Neural cell (in vitro differentiated cells): ENCODE measurements at regions not wholly inside any gene's neighbourhood (a gene's known extent, or its start where the extent isn't known, plus 50 kb on each side); places are given as distances from the start of the nearest gene placed in this dataset.

ENCODE experiments used
- EP300 ChIP-seq: fragments of 450-650 bp; conservative IDR thresholded peaks from 2 replicates; pipeline ENCODE4 v1.6.1; 2014; ENCODE audit warnings: antibody characterized with exemption, mild to moderate bottlenecking, moderate library complexity; ENCODE audit not compliant: poor library complexity, severe bottlenecking
- EZH2 ChIP-seq: fragments of 200-600, 300-800 bp; shearing (Covaris generic), sonication (generic); IDR thresholded peaks from 2 replicates; pipeline ENCODE4 v1.6.1; 2014; ENCODE audit warnings: antibody characterized with exemption, low read length, borderline replicate concordance, mild to moderate bottlenecking; ENCODE audit not compliant: insufficient read depth, poor library complexity, severe bottlenecking
- POLR2AphosphoS5 ChIP-seq: IDR thresholded peaks from 2 replicates; pipeline ENCODE4 v1.6.1; 2012
- RAD21 ChIP-seq: fragments of 450-650 bp; conservative IDR thresholded peaks from 2 replicates; pipeline ENCODE4 v1.6.1; 2014; ENCODE audit warnings: antibody characterized with exemption, mild to moderate bottlenecking, moderate library complexity
- SMC3 ChIP-seq: fragments of 450-650 bp; conservative IDR thresholded peaks from 2 replicates; pipeline ENCODE4 v1.6.1; 2014; ENCODE audit warnings: antibody characterized with exemption, mild to moderate bottlenecking, moderate library complexity; ENCODE audit not compliant: poor library complexity
- TF ChIP-seq, protein P1 (sequence below): fragments of 450-650 bp; IDR thresholded peaks from 2 replicates; pipeline ENCODE4 v1.5.1; 2014; ENCODE audit warnings: antibody characterized with exemption, mild to moderate bottlenecking, moderate library complexity; ENCODE audit not compliant: poor library complexity, severe bottlenecking
- TF ChIP-seq, protein P2 (sequence below): IDR thresholded peaks from 2 replicates; pipeline ENCODE4 v1.6.1; 2012; ENCODE audit warnings: borderline replicate concordance

DNA sequence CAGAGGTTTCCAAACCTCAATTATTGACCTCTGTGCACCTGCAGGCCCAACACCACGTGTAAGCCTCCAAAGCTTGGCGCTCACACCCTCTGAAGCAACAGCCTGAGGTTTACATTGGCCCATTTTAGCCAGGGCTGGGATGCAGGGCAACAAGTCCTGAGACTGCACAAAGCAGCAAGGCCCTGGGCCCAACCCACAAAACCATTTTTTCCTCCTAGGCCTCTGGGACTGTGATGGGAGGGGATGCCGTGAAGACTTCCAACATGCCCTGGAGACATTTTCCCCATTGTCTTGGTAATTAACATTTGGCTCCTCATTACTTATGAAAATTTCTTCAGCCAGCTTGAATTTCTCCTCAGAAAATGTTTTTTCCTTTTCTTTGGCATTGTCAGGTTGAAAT lies 54.9 kb upstream of the CNKSR2 start:
- TF ChIP-seq, protein P1, sequence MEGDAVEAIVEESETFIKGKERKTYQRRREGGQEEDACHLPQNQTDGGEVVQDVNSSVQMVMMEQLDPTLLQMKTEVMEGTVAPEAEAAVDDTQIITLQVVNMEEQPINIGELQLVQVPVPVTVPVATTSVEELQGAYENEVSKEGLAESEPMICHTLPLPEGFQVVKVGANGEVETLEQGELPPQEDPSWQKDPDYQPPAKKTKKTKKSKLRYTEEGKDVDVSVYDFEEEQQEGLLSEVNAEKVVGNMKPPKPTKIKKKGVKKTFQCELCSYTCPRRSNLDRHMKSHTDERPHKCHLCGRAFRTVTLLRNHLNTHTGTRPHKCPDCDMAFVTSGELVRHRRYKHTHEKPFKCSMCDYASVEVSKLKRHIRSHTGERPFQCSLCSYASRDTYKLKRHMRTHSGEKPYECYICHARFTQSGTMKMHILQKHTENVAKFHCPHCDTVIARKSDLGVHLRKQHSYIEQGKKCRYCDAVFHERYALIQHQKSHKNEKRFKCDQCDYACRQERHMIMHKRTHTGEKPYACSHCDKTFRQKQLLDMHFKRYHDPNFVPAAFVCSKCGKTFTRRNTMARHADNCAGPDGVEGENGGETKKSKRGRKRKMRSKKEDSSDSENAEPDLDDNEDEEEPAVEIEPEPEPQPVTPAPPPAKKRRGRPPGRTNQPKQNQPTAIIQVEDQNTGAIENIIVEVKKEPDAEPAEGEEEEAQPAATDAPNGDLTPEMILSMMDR, result no peak
- no peak for TF ChIP-seq RAD21
- no peak for TF ChIP-seq EP300
- no peak for TF ChIP-seq SMC3
- TF ChIP-seq EZH2, result no peak
- TF ChIP-seq, protein P2, sequence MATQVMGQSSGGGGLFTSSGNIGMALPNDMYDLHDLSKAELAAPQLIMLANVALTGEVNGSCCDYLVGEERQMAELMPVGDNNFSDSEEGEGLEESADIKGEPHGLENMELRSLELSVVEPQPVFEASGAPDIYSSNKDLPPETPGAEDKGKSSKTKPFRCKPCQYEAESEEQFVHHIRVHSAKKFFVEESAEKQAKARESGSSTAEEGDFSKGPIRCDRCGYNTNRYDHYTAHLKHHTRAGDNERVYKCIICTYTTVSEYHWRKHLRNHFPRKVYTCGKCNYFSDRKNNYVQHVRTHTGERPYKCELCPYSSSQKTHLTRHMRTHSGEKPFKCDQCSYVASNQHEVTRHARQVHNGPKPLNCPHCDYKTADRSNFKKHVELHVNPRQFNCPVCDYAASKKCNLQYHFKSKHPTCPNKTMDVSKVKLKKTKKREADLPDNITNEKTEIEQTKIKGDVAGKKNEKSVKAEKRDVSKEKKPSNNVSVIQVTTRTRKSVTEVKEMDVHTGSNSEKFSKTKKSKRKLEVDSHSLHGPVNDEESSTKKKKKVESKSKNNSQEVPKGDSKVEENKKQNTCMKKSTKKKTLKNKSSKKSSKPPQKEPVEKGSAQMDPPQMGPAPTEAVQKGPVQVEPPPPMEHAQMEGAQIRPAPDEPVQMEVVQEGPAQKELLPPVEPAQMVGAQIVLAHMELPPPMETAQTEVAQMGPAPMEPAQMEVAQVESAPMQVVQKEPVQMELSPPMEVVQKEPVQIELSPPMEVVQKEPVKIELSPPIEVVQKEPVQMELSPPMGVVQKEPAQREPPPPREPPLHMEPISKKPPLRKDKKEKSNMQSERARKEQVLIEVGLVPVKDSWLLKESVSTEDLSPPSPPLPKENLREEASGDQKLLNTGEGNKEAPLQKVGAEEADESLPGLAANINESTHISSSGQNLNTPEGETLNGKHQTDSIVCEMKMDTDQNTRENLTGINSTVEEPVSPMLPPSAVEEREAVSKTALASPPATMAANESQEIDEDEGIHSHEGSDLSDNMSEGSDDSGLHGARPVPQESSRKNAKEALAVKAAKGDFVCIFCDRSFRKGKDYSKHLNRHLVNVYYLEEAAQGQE, result no peak
- no peak for TF ChIP-seq POLR2AphosphoS5
